GM19467 (cell line): ENCODE measurements at regions not wholly inside any gene's neighbourhood (a gene's known extent, or its start where the extent isn't known, plus 50 kb on each side); places are given as distances from the start of the nearest gene placed in this dataset.
A peak's percentile ranks its signal among the peaks of the same experiment; 100 is the strongest.
"Not testable (repeated sequence)": the region's sequence is repeated elsewhere in the genome, so short reads cannot be mapped to it uniquely, and the experiment has no call there.

Source experiments
- ATAC-seq: cut with Tn5 transposase; IDR thresholded peaks from one replicate; pipeline ENCODE4 v1.9.1; 2021; ENCODE audit warnings: mild to moderate bottlenecking, moderate library complexity; ENCODE audit not compliant: unreplicated experiment

GRCh38 chr6:97347111-97347510 is 64.1 kb upstream of the MMS22L start:
- ATAC-seq = no peak

GRCh38 chr6:97361286-97361685 is 78.3 kb upstream of the MMS22L start:
- ATAC-seq = no peak

- ATAC-seq = no peak
Observed at GRCh38 chr6:97364327-97364726, 81.3 kb upstream of the MMS22L start.

- ATAC-seq = not testable (repeated sequence)
Observed at GRCh38 chr6:97382071-97382470, 99.1 kb upstream of the MMS22L start.

- no peak for ATAC-seq
Observed at GRCh38 chr6:97392735-97393134, 109.7 kb upstream of the MMS22L start.

- peak; percentile 93 for ATAC-seq
Observed at GRCh38 chr6:97394160-97394748, 111.2 kb upstream of the MMS22L start.

- ATAC-seq = no peak
Observed at GRCh38 chr6:97396880-97397279, 113.9 kb upstream of the MMS22L start.

- ATAC-seq = no peak
Observed at GRCh38 chr6:97399208-97399607, 116.2 kb upstream of the MMS22L start.

GRCh38 chr6:97401533-97401932 is 118.5 kb upstream of the MMS22L start:
- no peak for ATAC-seq

GRCh38 chr6:97405818-97406409 is 122.9 kb upstream of the MMS22L start:
- no peak for ATAC-seq

GRCh38 chr6:97406633-97407032 is 123.6 kb upstream of the MMS22L start:
- ATAC-seq = no peak

- no peak for ATAC-seq
Observed at GRCh38 chr6:97411610-97412009, 128.6 kb upstream of the MMS22L start.

GRCh38 chr6:97412511-97412910 is 129.5 kb upstream of the MMS22L start:
- no peak for ATAC-seq

- no peak for ATAC-seq
Observed at GRCh38 chr6:97422171-97422570, 139.2 kb upstream of the MMS22L start.

- peak; percentile 70 for ATAC-seq
Observed at GRCh38 chr6:97423190-97423589, 140.2 kb upstream of the MMS22L start.

GRCh38 chr6:97427648-97428047 is 144.6 kb upstream of the MMS22L start:
- ATAC-seq = peak; percentile 90

- ATAC-seq = no peak
Observed at GRCh38 chr6:97437087-97437486, 154.1 kb upstream of the MMS22L start.

- ATAC-seq = peak; percentile 60
Observed at GRCh38 chr6:97438011-97438671, 155.1 kb upstream of the MMS22L start.

GRCh38 chr6:97440590-97441176 is 157.7 kb upstream of the MMS22L start:
- ATAC-seq = peak; percentile 51

GRCh38 chr6:97443408-97444080 is 160.5 kb upstream of the MMS22L start:
- no peak for ATAC-seq

GRCh38 chr6:97445407-97445806 is 162.4 kb upstream of the MMS22L start:
- no peak for ATAC-seq
